LNCAP (cell line): ENCODE measurements at regions not wholly inside any gene's neighbourhood (a gene's known extent, or its start where the extent isn't known, plus 50 kb on each side); places are given as distances from the start of the nearest gene placed in this dataset.

Experiments used
- TF ChIP-seq, protein P1 (sequence below): fragments of 450-650 bp; IDR thresholded peaks from 2 replicates; pipeline ENCODE4 v1.5.1; 2017; ENCODE audit warnings: mild to moderate bottlenecking

GRCh38 chr7:95691464-95691863 lies 80.9 kb upstream of the DYNC1I1 start:
- TF ChIP-seq, protein P1, sequence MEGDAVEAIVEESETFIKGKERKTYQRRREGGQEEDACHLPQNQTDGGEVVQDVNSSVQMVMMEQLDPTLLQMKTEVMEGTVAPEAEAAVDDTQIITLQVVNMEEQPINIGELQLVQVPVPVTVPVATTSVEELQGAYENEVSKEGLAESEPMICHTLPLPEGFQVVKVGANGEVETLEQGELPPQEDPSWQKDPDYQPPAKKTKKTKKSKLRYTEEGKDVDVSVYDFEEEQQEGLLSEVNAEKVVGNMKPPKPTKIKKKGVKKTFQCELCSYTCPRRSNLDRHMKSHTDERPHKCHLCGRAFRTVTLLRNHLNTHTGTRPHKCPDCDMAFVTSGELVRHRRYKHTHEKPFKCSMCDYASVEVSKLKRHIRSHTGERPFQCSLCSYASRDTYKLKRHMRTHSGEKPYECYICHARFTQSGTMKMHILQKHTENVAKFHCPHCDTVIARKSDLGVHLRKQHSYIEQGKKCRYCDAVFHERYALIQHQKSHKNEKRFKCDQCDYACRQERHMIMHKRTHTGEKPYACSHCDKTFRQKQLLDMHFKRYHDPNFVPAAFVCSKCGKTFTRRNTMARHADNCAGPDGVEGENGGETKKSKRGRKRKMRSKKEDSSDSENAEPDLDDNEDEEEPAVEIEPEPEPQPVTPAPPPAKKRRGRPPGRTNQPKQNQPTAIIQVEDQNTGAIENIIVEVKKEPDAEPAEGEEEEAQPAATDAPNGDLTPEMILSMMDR = no peak

GRCh38 chr7:95690367-95690947 lies 81.9 kb upstream of the DYNC1I1 start:
- TF ChIP-seq, protein P1 = peak; percentile 85

DNA sequence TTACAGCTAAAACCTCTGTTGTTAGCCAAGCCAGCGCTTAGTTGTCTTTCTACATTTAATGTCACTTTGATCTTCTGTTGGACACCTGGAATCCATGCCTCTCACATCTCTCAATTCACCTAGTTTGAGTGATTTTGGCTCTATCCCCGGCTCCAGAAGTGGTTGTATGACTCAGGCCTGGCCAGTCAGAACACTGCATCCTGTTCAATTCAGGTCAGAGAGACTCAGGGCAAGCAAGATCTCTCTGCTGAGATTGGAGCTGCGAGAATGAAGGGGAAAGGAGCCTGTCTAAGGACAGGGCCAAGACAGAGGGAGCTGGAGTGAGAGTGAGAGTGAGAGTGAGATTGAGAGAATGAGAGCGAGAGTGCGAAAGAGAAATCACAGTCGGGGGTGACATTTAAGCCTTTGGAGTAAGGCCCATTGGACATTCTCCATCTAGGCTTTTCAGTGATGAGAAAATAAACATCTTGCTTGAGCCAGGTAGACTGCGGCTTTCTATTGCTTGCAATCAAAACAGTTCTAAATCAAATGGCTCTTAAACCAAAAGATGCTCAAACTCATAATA lies 83.3 kb upstream of the DYNC1I1 start:
- TF ChIP-seq, protein P1 = no peak

DNA sequence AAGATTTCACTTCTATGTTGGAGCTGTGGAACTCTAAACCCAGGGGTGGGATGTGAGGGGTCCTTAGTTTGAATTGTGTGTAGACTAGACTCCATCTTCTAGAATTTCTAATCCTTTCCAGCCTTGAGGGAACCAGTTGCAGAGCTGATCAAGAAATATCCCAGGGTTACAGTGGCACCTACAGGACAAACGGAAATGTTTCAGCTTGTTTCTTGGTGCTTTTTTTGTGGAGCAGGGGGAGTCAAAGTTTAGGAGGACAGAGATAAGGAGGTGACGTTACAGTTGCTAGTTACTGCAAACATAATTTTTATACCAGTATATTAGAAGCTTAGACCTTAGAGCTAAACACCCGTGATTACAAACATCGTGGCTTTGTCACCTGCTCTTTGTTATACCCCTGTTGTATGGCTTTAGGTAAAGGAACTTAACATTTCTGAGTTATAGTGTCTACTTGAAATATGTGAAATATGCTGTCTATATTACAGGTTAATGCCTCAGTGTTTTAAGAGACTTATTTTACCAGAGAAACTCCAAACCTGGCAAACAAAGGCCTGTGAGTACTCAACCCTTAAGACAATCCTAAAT lies 84.5 kb upstream of the DYNC1I1 start:
- TF ChIP-seq, protein P1 = peak; percentile 56

DNA sequence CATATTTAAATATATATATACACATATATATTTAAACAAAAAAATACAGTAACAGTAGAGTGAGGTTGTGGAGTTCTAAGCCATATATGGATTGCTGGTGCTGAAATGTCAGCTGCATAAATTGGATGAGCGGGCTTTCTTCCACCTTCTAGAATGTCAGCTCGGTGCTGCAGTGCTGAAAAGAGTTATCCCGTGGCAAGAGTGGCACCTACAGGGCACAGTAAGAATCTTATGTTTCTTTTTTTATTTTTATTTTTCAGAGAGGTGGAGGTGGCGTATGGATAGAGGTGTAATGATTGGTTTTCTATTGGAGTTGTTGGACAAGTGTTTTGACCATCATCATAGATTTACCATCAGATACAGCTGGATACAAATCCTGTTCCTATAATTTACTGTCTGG lies 86.2 kb upstream of the DYNC1I1 start:
- TF ChIP-seq, protein P1 = peak; percentile 55

GRCh38 chr7:95684505-95684904 lies 87.8 kb upstream of the DYNC1I1 start:
- TF ChIP-seq, protein P1 = no peak

DNA sequence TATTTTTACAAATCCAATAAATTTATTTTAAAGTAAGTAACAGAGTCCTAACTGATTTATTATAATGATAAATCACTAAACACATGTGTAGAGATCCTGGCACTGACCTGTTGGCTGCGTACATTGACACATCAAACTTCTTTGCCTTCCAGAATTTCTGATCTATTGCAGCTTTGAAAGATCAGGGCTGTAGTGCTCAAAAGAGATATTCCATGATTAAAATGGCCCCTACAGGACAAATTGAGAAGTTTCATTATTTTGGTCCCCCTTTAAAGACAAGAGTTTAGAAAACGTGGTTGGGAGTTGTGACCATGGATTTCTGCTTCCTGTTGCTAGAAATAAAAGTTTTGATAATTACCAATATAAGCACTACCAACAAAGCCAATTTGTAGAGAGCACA lies 87.7 kb upstream of the PDK4 start:
- TF ChIP-seq, protein P1 = peak; percentile 61; the same call in 1 of the 2 replicates
